CD14-positive monocyte (primary cell): ENCODE measurements at regions not wholly inside any gene's neighbourhood (a gene's known extent, or its start where the extent isn't known, plus 50 kb on each side); places are given as distances from the start of the nearest gene placed in this dataset.

Experiments
- DNase-seq, 3 donors: peaks; one replicate each; pipeline ENCODE4 v3.0.0-alpha.2; 2011 to 2022
- H2AFZ ChIP-seq: 2 replicates; pipeline ENCODE4 v1.6.0; 2012; ENCODE audit warnings: mild to moderate bottlenecking, low read depth, low read length, inconsistent platforms; ENCODE audit not compliant: insufficient read depth, poor library complexity, severe bottlenecking
- H3K27ac ChIP-seq, 2 donors: 1 replicate in 1 of 2; 2 replicates in 1 of 2; pipeline ENCODE4 v1.5.1; 2012 to 2013; ENCODE audit warnings: low read length in 2 of 2, control low read depth in 1 of 2, inconsistent platforms in 1 of 2, low read depth in 1 of 2, mild to moderate bottlenecking in 1 of 2
- H3K27me3 ChIP-seq, 2 donors: one replicate each; pipeline versions ENCODE4 v1.6.0 to v1.6.1; 2011 to 2013; ENCODE audit warnings: low read length in 2 of 2; ENCODE audit not compliant: control insufficient read depth in 2 of 2, insufficient read depth in 2 of 2
- H3K36me3 ChIP-seq, 2 donors: replicated peaks in 1 of 2; 1 replicate in 1 of 2; 2 replicates in 1 of 2; pipeline versions ENCODE4 v1.5.1 to v1.6.1; 2012 to 2013; ENCODE audit warnings: low read length in 2 of 2, control low read depth in 1 of 2, inconsistent platforms in 1 of 2, mild to moderate bottlenecking in 1 of 2; ENCODE audit not compliant: insufficient read depth in 2 of 2, control insufficient read depth in 1 of 2
- H3K4me1 ChIP-seq, 2 donors: 1 replicate in 1 of 2; 2 replicates in 1 of 2; pipeline versions ENCODE4 v1.5.1 to v1.6.1; 2012 to 2013; ENCODE audit warnings: low read length in 2 of 2, control low read depth in 1 of 2, inconsistent platforms in 1 of 2, mild to moderate bottlenecking in 1 of 2, moderate library complexity in 1 of 2; ENCODE audit not compliant: insufficient read depth in 2 of 2, control insufficient read depth in 1 of 2
- H3K4me2 ChIP-seq: replicated peaks from 2 replicates; pipeline ENCODE3; 2012; ENCODE audit warnings: low read length, moderate library complexity, mild to moderate bottlenecking; ENCODE audit not compliant: poor library complexity, severe bottlenecking; ENCODE audit errors: extremely low read depth
- H3K4me3 ChIP-seq, 3 experiments: fragments of 200-600 bp in 1 of 3; sonication (generic) in 1 of 3; replicated peaks in 1 of 3; 1 replicate in 2 of 3; 2 replicates in 1 of 3; pipeline ENCODE4 v1.5.1; 2011 to 2013; ENCODE audit warnings: low read length in 3 of 3, mild to moderate bottlenecking in 3 of 3, control low read depth in 2 of 3, low read depth in 2 of 3, inconsistent platforms in 1 of 3, moderate library complexity in 1 of 3
- H3K79me2 ChIP-seq: 2 replicates; pipeline ENCODE4 v1.6.0; 2012; ENCODE audit warnings: mild to moderate bottlenecking, control low read depth, inconsistent platforms, low read length, moderate library complexity; ENCODE audit not compliant: insufficient read depth
- H3K9ac ChIP-seq: 2 replicates; pipeline ENCODE4 v1.6.0; 2017; ENCODE audit warnings: low read length, mild to moderate bottlenecking; ENCODE audit not compliant: insufficient read depth, poor library complexity, severe bottlenecking
- H3K9me3 ChIP-seq, 2 donors: replicated peaks in 1 of 2; 1 replicate in 1 of 2; 2 replicates in 1 of 2; pipeline versions ENCODE4 v1.5.1 to v1.6.1; 2012 to 2013; ENCODE audit warnings: low read length in 2 of 2, control low read depth in 1 of 2; ENCODE audit not compliant: control insufficient read depth in 1 of 2, insufficient read depth in 1 of 2
- H4K20me1 ChIP-seq: 2 replicates; pipeline ENCODE4 v1.6.0; 2012; ENCODE audit warnings: mild to moderate bottlenecking, low read length, control low read depth, moderate library complexity; ENCODE audit not compliant: insufficient read depth
- H3K27ac Mint-ChIP-seq, 7 donors: one replicate each; pipeline ENCODE4 v1.8.0; 2020; ENCODE audit warnings: mild to moderate bottlenecking in 7 of 7, mixed read lengths in 7 of 7, moderate library complexity in 6 of 7, inconsistent platforms in 2 of 7
- H3K27me3 Mint-ChIP-seq, 3 donors: one replicate each; pipeline ENCODE4 v1.8.0; 2021 to 2022; ENCODE audit warnings: low read depth in 3 of 3, mild to moderate bottlenecking in 3 of 3, mixed read lengths in 3 of 3, moderate library complexity in 3 of 3, inconsistent platforms in 1 of 3
- H3K36me3 Mint-ChIP-seq, 2 donors: one replicate each; pipeline ENCODE4 v1.8.0; 2020; ENCODE audit warnings: mixed read lengths in 2 of 2, inconsistent platforms in 1 of 2, mild to moderate bottlenecking in 1 of 2
- H3K4me1 Mint-ChIP-seq: one replicate; pipeline ENCODE4 v1.8.0; 2020; ENCODE audit warnings: mild to moderate bottlenecking, mixed read lengths
- H3K4me3 Mint-ChIP-seq, 2 donors: one replicate each; pipeline ENCODE4 v1.8.0; 2020; ENCODE audit warnings: mild to moderate bottlenecking in 2 of 2, mixed read lengths in 2 of 2, moderate library complexity in 1 of 2
- H3K9me3 Mint-ChIP-seq, 7 donors: one replicate each; pipeline ENCODE4 v1.8.0; 2020 to 2022; ENCODE audit warnings: mixed read lengths in 7 of 7, mild to moderate bottlenecking in 6 of 7, moderate library complexity in 6 of 7, inconsistent platforms in 2 of 7
- CTCF ChIP-seq: fragments of 200-600 bp; IDR thresholded peaks from one replicate; pipeline ENCODE4 v1.8.0; 2022; ENCODE audit warnings: antibody characterized with exemption, mild to moderate bottlenecking
- WGBS: methylation state at CpG from one replicate; pipeline ENCODE4 v1.1.5; 2013; ENCODE audit warnings: missing lambda C conversion rate; ENCODE audit not compliant: insufficient coverage; 5-methylcytosine and 5-hydroxymethylcytosine counted together
- intact Hi-C, 2 donors: fragments of 100-400 bp; cut with micrococcal nuclease; formaldehyde crosslinking; loops; one replicate each; pipeline versions ENCODE4 v1.15.0 to v1.15.1; 2023

- no peak overlapping the region for H3K27ac Mint-ChIP-seq
- no peaks in the 10 kb centered on the region for H3K79me2 ChIP-seq
- no peaks in the 10 kb centered on the region for H3K36me3 ChIP-seq
- no peaks in the 10 kb centered on the region for H3K4me1 Mint-ChIP-seq
- H3K9ac ChIP-seq, result no peak overlapping the region
- H3K36me3 Mint-ChIP-seq, result no peaks in the 10 kb centered on the region
- TF ChIP-seq CTCF, result no peak
- 85% methylated on average over 25 of the region's 26 CpGs for WGBS
- peaks cover 24 to 38% (median 25%) of the 10 kb centered on the region in 3 donors for H3K27me3 Mint-ChIP-seq
- no peak overlapping the region for H3K4me3 Mint-ChIP-seq
- peaks cover 0 to 4% of the 10 kb centered on the region in 2 donors for H3K27me3 ChIP-seq
- H3K9me3 ChIP-seq, result peaks cover 0 to 4% of the 10 kb centered on the region in 2 donors
- H3K9me3 Mint-ChIP-seq, result peaks cover 0 to 8% (median 2%) of the 10 kb centered on the region in 7 donors
- H3K27ac ChIP-seq, result no peak overlapping the region
- H3K4me2 ChIP-seq, result no peak overlapping the region
- no peak for DNase-seq
- no peaks in the 10 kb centered on the region for H3K4me1 ChIP-seq
- H2AFZ ChIP-seq, result no peak overlapping the region
- intact Hi-C loops, result no loop called here
- H3K4me3 ChIP-seq, result no peak overlapping the region
- no peaks in the 10 kb centered on the region for H4K20me1 ChIP-seq
Observed at GRCh38 chr4:1554246-1554875, 129.8 kb downstream of the FAM53A start.

GRCh38 chr4:1553365-1553764, 130.7 kb downstream of the FAM53A start:
- no peak for TF ChIP-seq CTCF
- 85% methylated on average over 7 of the region's 18 CpGs for WGBS

More at GRCh38 chr4:1553365-1553764, 130.7 kb downstream of the FAM53A start:
- no peak overlapping the region for H3K4me2 ChIP-seq
- no peak overlapping the region for H3K27ac ChIP-seq
- peaks cover 0 to 7% of the 10 kb centered on the region in 2 donors for H3K27me3 ChIP-seq
- H4K20me1 ChIP-seq, result no peaks in the 10 kb centered on the region
- no peaks in the 10 kb centered on the region for H3K4me1 ChIP-seq
- H3K4me3 ChIP-seq, result no peak overlapping the region
- H3K9ac ChIP-seq, result no peak overlapping the region
- Mint-ChIP-seq H3K4me1 (peaks cover 3% of the 10 kb centered on the region), H3K27ac (no peak overlapping the region), H3K9me3 (peaks cover 0 to 8% (median 2%) of the 10 kb centered on the region in 7 donors), H3K27me3 (peaks cover 27 to 37% (median 28%) of the 10 kb centered on the region in 3 donors), H3K4me3 (no peak overlapping the region), H3K36me3 (no peaks in the 10 kb centered on the region)
- no peak overlapping the region for H2AFZ ChIP-seq
- no peaks in the 10 kb centered on the region for H3K36me3 ChIP-seq
- H3K79me2 ChIP-seq, result no peaks in the 10 kb centered on the region
- no peak for DNase-seq
- intact Hi-C loops, result no loop called here
- peaks cover 0 to 4% of the 10 kb centered on the region in 2 donors for H3K9me3 ChIP-seq
